ENCODE measurements at regions not wholly inside any gene's neighbourhood (a gene's known extent, or its start where the extent isn't known, plus 50 kb on each side); places are given as distances from the start of the nearest gene placed in this dataset.

GRCh38 chr1:192065087-192065486 lies 93.2 kb upstream of the RGS18 start:
- TF ChIP-seq CTCF (IDR thresholded peaks at IDR 0.05 in 8 of 11, conservative IDR thresholded peaks at IDR 0.05 in 3 of 11) (no peak), POLR2A (IDR thresholded peaks at IDR 0.05) (no peak)
